SW 1271 (cell line): ENCODE measurements at regions not wholly inside any gene's neighbourhood (a gene's known extent, or its start where the extent isn't known, plus 50 kb on each side); places are given as distances from the start of the nearest gene placed in this dataset.
A peak's percentile ranks its signal among the peaks of the same experiment; 100 is the strongest.
"Not testable (repeated sequence)": the region's sequence is repeated elsewhere in the genome, so short reads cannot be mapped to it uniquely, and the experiment has no call there.

Source experiments
- DNase-seq, 2 experiments: peaks; one replicate each; lab custom pipeline; 2025; lab: John Stamatoyannopoulos, UW

- DNase-seq, result no peak
These were observed 1171.8 kb downstream of the DIAPH3 start for GRCh38 chr13:58991826-58992477.

- DNase-seq, result no peak
These were observed 1171.2 kb downstream of the DIAPH3 start for GRCh38 chr13:58992478-58993042.

- no peak for DNase-seq
These were observed 1169.7 kb downstream of the DIAPH3 start for GRCh38 chr13:58994077-58994476.

GRCh38 chr13:58994777-58995176 is 1169.0 kb downstream of the DIAPH3 start:
- DNase-seq, result peak in 1 of 2 experiments; percentile 3

- DNase-seq, result no peak
These were observed 1165.0 kb downstream of the DIAPH3 start for GRCh38 chr13:58998716-58999115.

- DNase-seq, result no peak
These were observed 1163.9 kb downstream of the DIAPH3 start for GRCh38 chr13:58999851-59000250.

GRCh38 chr13:59000770-59001169 is 1163.0 kb downstream of the DIAPH3 start:
- no peak for DNase-seq

GRCh38 chr13:59012731-59013130 is 1151.0 kb downstream of the DIAPH3 start:
- no peak for DNase-seq

- DNase-seq, result no peak
These were observed 1147.5 kb downstream of the DIAPH3 start for GRCh38 chr13:59016250-59016649.

- no peak for DNase-seq
These were observed 1139.3 kb downstream of the DIAPH3 start for GRCh38 chr13:59024434-59024833.

GRCh38 chr13:59034198-59034597 is 1129.5 kb downstream of the DIAPH3 start:
- DNase-seq, result no peak

GRCh38 chr13:59038824-59039223 is 1124.9 kb downstream of the DIAPH3 start:
- DNase-seq, result no peak

GRCh38 chr13:59043016-59043415 is 1120.7 kb downstream of the DIAPH3 start:
- DNase-seq, result no peak

- DNase-seq, result no peak
These were observed 1116.2 kb downstream of the DIAPH3 start for GRCh38 chr13:59047546-59047945.

- DNase-seq, result no peak
These were observed 1102.1 kb downstream of the DIAPH3 start for GRCh38 chr13:59061621-59062020.

- no peak for DNase-seq
These were observed 1099.7 kb downstream of the DIAPH3 start for GRCh38 chr13:59064042-59064441.

GRCh38 chr13:59076386-59076785 is 1087.3 kb downstream of the DIAPH3 start:
- not testable (repeated sequence) for DNase-seq

GRCh38 chr13:59086147-59086546 is 1077.6 kb downstream of the DIAPH3 start:
- DNase-seq, result peak; percentile 5 to 45

- no peak for DNase-seq
These were observed 1075.0 kb downstream of the DIAPH3 start for GRCh38 chr13:59088716-59089115.

- no peak for DNase-seq
These were observed 1069.5 kb downstream of the DIAPH3 start for GRCh38 chr13:59094181-59094580.

GRCh38 chr13:59099182-59099974 is 1064.3 kb downstream of the DIAPH3 start:
- no peak for DNase-seq

- no peak for DNase-seq
These were observed 1060.5 kb downstream of the DIAPH3 start for GRCh38 chr13:59103004-59103768.
